Activated CD8-positive, alpha-beta memory T cell treated with anti-CD3 and anti-CD28 coated beads, Interleukin-2, amount 50 U/mL, for 48 hours (primary cell): ENCODE measurements at regions not wholly inside any gene's neighbourhood (a gene's known extent, or its start where the extent isn't known, plus 50 kb on each side); places are given as distances from the start of the nearest gene placed in this dataset.

Experiments
- DNase-seq: peaks from one replicate; pipeline ENCODE4 v3.0.0-alpha.2; 2020

GRCh38 chr6:113805811-113806495, 51.2 kb upstream of the MARCKS start:
- no peak for DNase-seq
